Spleen (tissue), 7 donors: ENCODE measurements at regions not wholly inside any gene's neighbourhood (a gene's known extent, or its start where the extent isn't known, plus 50 kb on each side); places are given as distances from the start of the nearest gene placed in this dataset.

Experiments
- CTCF ChIP-seq, 11 experiments: fragments of 200-600 bp in 7 of 11; fragments of 450-650 bp in 4 of 11; sonication (generic) in 4 of 11; IDR thresholded peaks in 8 of 11; conservative IDR thresholded peaks in 3 of 11; 1 replicate in 7 of 11; 2 replicates in 4 of 11; pipeline versions ENCODE4 v1.4.0 to v1.8.0; 2016 to 2021; ENCODE audit warnings: antibody characterized with exemption in 11 of 11, inconsistent platforms in 4 of 11, mild to moderate bottlenecking in 1 of 11
- POLR2AphosphoS5 ChIP-seq, 3 donors: sonication (generic); formaldehyde crosslinking; IDR thresholded peaks; one replicate each; pipeline ENCODE4 v1.5.1; 2017; ENCODE audit warnings: antibody characterized with exemption in 3 of 3
- donor health status: DM: no; HTN: no; CAD: no; lungs with moderate emphysema.
- donor health status: DM: no; HTN: no; CAD: no.
- donor health status: DM: no; HTN: no; CAD: no.

GRCh38 chr12:115828168-115828567 is 449.3 kb downstream of the MED13L start:
- TF ChIP-seq CTCF (IDR thresholded peaks at IDR 0.05 in 8 of 11, conservative IDR thresholded peaks at IDR 0.05 in 3 of 11) (no peak), POLR2AphosphoS5 (IDR thresholded peaks at IDR 0.05) (no peak)
